HFFc6 (cell line): ENCODE measurements at regions not wholly inside any gene's neighbourhood (a gene's known extent, or its start where the extent isn't known, plus 50 kb on each side); places are given as distances from the start of the nearest gene placed in this dataset.

Experiments used
- DNase-seq: peaks from one replicate; pipeline ENCODE4 v3.0.0-alpha.2; 2018
- H3K27ac Mint-ChIP-seq: 2 replicates; pipeline ENCODE4 v1.8.0; 2020; ENCODE audit warnings: mild to moderate bottlenecking, mixed read lengths
- H3K27me3 Mint-ChIP-seq: 2 replicates; pipeline ENCODE4 v1.8.0; 2021; ENCODE audit warnings: mild to moderate bottlenecking, moderate library complexity, mixed read lengths; ENCODE audit not compliant: insufficient read depth
- H3K36me3 Mint-ChIP-seq: 2 replicates; pipeline ENCODE4 v1.8.0; 2021; ENCODE audit warnings: low read depth, mixed read lengths
- H3K4me1 Mint-ChIP-seq: 2 replicates; pipeline ENCODE4 v1.8.0; 2020; ENCODE audit warnings: low read depth, mixed read lengths
- H3K4me3 Mint-ChIP-seq: 2 replicates; pipeline ENCODE4 v1.8.0; 2020; ENCODE audit warnings: mild to moderate bottlenecking, moderate library complexity, mixed read lengths
- H3K9me3 Mint-ChIP-seq: 2 replicates; pipeline ENCODE4 v1.8.0; 2020; ENCODE audit warnings: mild to moderate bottlenecking, mixed read lengths
- TF ChIP-seq, protein P1 (sequence below): fragments of 200-600 bp; sonication (generic); IDR thresholded peaks from 2 replicates; pipeline ENCODE4 v1.5.0; 2021; ENCODE audit warnings: antibody characterized with exemption, mild to moderate bottlenecking

DNA sequence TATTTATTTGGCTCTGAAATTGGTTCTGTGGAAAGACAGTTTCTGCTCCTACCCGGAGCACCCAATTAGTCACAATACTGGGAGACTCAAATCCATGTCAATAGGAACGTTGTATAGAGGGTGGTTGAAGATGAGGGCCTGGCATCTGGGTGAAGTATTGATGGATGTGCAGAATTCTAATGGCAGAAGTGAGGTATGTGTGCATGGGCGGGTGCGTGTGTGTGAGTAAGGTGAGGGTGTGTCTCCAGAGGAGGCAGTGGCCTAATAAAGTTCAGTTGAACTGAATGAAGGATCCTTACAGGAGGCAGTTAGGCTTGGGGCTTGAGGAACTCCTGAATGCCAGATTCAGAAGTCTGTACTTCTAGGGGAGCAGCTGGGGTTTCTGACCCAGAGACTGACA, 71.8 kb upstream of the B3GAT1 start:
- DNase-seq = no peak
- TF ChIP-seq, protein P1, sequence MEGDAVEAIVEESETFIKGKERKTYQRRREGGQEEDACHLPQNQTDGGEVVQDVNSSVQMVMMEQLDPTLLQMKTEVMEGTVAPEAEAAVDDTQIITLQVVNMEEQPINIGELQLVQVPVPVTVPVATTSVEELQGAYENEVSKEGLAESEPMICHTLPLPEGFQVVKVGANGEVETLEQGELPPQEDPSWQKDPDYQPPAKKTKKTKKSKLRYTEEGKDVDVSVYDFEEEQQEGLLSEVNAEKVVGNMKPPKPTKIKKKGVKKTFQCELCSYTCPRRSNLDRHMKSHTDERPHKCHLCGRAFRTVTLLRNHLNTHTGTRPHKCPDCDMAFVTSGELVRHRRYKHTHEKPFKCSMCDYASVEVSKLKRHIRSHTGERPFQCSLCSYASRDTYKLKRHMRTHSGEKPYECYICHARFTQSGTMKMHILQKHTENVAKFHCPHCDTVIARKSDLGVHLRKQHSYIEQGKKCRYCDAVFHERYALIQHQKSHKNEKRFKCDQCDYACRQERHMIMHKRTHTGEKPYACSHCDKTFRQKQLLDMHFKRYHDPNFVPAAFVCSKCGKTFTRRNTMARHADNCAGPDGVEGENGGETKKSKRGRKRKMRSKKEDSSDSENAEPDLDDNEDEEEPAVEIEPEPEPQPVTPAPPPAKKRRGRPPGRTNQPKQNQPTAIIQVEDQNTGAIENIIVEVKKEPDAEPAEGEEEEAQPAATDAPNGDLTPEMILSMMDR = no peak
- Mint-ChIP-seq H3K27ac (no peak overlapping the region), H3K4me3 (no peak overlapping the region), H3K27me3 (no peaks in the 10 kb centered on the region; the same call in none of the 2 replicates), H3K4me1 (no peaks in the 10 kb centered on the region), H3K36me3 (no peaks in the 10 kb centered on the region), H3K9me3 (peaks cover 70% of the 10 kb centered on the region)

DNA sequence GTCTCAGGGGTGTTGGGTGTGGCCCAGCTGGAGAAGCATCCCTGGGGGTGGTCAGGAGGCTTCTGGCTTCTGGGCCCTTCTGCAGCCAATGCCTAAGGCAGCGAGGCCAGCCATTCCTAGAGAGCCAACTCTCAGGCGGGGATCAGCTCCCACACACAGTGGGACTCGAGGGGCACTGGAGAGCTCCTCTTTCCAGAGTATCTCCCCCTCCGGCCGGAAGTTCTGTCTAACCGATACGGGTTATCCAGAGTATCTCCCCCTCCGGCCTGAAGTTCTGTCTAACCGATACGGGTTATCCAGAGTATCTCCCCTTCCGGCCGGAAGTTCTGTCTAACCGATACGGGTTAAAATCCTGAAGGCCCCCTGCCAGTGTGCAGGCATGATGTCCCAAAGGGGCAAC, 71.2 kb upstream of the B3GAT1 start:
- no peaks in the 10 kb centered on the region for H3K4me1 Mint-ChIP-seq
- no peaks in the 10 kb centered on the region for H3K36me3 Mint-ChIP-seq
- H3K27me3 Mint-ChIP-seq = no peaks in the 10 kb centered on the region; the same call in 1 of the 2 replicates
- no peak for DNase-seq
- H3K9me3 Mint-ChIP-seq = peaks cover 70% of the 10 kb centered on the region
- no peak overlapping the region for H3K4me3 Mint-ChIP-seq
- TF ChIP-seq, protein P1 = no peak
- H3K27ac Mint-ChIP-seq = no peak overlapping the region

DNA sequence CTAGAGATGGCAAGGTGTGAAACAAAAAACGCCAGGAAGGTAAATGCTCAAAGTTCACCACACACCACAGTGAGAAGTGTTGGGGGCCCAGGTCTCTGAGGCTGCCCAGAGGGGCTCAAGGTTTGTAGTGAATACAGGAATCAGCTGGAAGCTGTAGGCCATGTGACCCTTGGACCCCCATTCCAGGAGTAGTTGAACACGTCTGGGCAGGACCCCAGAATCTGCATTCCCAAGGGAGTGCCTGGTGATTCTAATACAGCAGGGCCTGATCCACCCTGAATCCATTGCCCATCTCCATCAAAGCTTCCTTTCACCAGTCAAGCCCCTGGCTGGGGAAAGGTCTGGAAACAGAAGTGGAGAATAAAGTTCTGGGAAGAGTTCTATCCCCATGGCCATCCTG, 70.8 kb upstream of the B3GAT1 start:
- no peaks in the 10 kb centered on the region for H3K4me1 Mint-ChIP-seq
- H3K27me3 Mint-ChIP-seq = no peaks in the 10 kb centered on the region; the same call in 1 of the 2 replicates
- H3K9me3 Mint-ChIP-seq = peaks cover 68% of the 10 kb centered on the region
- H3K27ac Mint-ChIP-seq = no peak overlapping the region
- no peak for DNase-seq
- TF ChIP-seq, protein P1 = no peak
- H3K36me3 Mint-ChIP-seq = no peaks in the 10 kb centered on the region
- H3K4me3 Mint-ChIP-seq = no peak overlapping the region

DNA sequence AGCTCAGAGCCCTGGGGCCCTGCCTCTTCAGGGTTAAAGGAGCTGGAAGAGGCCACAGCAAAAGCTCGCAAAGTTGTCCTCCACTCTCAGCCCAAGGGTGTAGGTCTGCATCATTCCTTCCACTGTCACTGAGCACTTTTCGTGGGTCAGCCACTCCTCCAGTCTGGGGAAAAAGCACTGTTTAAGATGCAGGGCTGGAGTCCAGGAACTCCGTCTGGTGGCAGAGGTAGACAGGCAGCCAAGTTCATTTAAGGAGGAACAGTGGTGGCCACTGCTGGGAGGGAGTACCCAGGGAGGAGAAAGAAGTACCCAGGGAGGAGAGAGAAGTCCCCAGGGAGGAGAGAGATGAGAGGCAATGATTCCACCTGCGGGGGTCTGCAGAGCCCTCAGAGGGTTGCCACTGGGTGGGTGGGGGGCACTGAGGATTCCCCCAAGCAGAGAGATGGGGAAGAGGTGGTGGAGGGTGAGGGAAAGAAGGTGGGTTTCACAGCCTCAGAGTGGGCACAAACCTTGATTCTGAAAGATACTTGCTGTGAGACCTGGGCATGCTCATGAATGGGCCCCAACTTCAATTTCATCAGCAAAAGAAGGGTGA, 70.0 kb upstream of the B3GAT1 start:
- DNase-seq = no peak
- Mint-ChIP-seq H3K27ac (no peak overlapping the region), H3K4me3 (no peak overlapping the region), H3K9me3 (peaks cover 71% of the 10 kb centered on the region), H3K27me3 (no peaks in the 10 kb centered on the region; the same call in 1 of the 2 replicates), H3K4me1 (no peaks in the 10 kb centered on the region), H3K36me3 (no peaks in the 10 kb centered on the region; the same call in 1 of the 2 replicates)
- TF ChIP-seq, protein P1 = no peak

DNA sequence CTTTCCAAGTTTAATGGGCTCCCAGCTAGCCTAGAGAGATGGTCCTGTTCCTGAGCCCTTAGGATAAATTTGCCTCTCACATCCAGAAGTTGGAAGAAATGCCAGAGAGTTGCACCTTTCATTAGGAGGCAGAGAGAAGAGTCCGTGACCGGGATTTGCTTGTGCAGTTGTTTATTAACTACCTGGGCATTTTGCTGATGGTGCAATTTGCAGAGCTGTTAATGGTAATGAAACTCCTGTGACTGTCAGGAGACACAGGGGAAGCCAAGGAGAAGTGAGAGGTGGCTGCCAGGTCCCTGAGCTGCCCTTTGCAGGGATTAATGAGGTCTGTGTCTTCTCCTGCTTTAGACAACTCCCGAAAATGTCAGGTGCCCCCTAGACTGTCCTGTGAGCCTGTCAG, 69.1 kb upstream of the B3GAT1 start:
- H3K27ac Mint-ChIP-seq = no peak overlapping the region
- TF ChIP-seq, protein P1 = no peak
- peaks cover 80% of the 10 kb centered on the region for H3K9me3 Mint-ChIP-seq
- H3K36me3 Mint-ChIP-seq = no peaks in the 10 kb centered on the region; the same call in 1 of the 2 replicates
- no peaks in the 10 kb centered on the region for H3K4me1 Mint-ChIP-seq
- no peak for DNase-seq
- H3K4me3 Mint-ChIP-seq = no peak overlapping the region
- no peaks in the 10 kb centered on the region; the same call in 1 of the 2 replicates for H3K27me3 Mint-ChIP-seq
